ENCODE measurements at regions not wholly inside any gene's neighbourhood (a gene's known extent, or its start where the extent isn't known, plus 50 kb on each side); places are given as distances from the start of the nearest gene placed in this dataset. TPM values are rescaled to one million over a fixed set of nuclear protein-coding genes. Genes with fewer than 3 reads are reported as not detected.
"Not testable (repeated sequence)": the region's sequence is repeated elsewhere in the genome, so short reads cannot be mapped to it uniquely, and the experiment has no call there.

DNA sequence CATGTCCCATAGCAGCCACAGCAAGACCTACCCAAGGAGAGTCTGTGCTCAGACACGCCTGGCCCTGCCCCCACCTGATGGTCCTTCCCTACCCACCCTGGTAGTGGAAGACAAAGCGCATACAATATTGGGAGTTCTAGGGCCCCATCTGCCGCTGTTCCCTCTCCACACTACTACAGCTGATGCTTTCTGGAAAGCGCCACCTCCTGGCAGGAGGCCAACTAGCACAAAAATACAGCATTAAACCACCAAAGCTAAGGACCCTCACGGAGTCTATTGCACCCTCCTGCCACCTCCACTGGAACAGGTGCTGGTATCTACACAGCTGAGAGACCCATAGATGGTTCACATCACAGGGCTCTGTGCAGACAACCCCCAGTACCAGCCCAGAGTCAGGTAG, 50.9 kb upstream of the IGFBP5 start:
- H3K27me3 ChIP-seq (replicated peaks in 1 of 4; ENCODE audit: control extremely low read depth in 1 of 4, control insufficient read depth in 3 of 4, insufficient read depth in 4 of 4, low read length in 3 of 4); H4K20me1 ChIP-seq (ENCODE audit: control insufficient read depth, insufficient read depth, low read length, poor library complexity, severe bottlenecking); H3K9me3 ChIP-seq (ENCODE audit: control extremely low read depth in 1 of 3, control insufficient read depth in 2 of 3, insufficient read depth in 1 of 3, low read length in 2 of 3); H3K4me1 Mint-ChIP-seq; POLR2A ChIA-PET; ATAC-seq (ENCODE audit: low read depth); H3K9me3 Mint-ChIP-seq (ENCODE audit: insufficient read depth); H3K4me3 Mint-ChIP-seq; H3K36me3 ChIP-seq (replicated peaks in 1 of 2; ENCODE audit: control extremely low read depth in 1 of 2, control insufficient read depth in 1 of 2, extremely low read depth in 1 of 2, insufficient read depth in 2 of 2, low read length in 1 of 2); H3K4me2 ChIP-seq (replicated peaks; ENCODE audit: low read depth, low read length, poor library complexity, severe bottlenecking); H2AFZ ChIP-seq (ENCODE audit: insufficient read depth, low read depth, low read length, poor library complexity, severe bottlenecking); H3K4me3 ChIP-seq (ENCODE audit: control extremely low read depth in 1 of 5, extremely low read depth in 1 of 5, insufficient read depth in 1 of 5, low read depth in 2 of 5, low read length in 4 of 5); H3K79me2 ChIP-seq (ENCODE audit: control insufficient read depth, insufficient read depth, low read length); H3K27ac ChIP-seq (ENCODE audit: low read length in 2 of 2); DNase-seq; CTCF ChIA-PET; H3K4me1 ChIP-seq (ENCODE audit: control insufficient read depth in 2 of 2, insufficient read depth in 2 of 2, low read length in 2 of 2); intact Hi-C loops (cut with micrococcal nuclease); H3K27ac Mint-ChIP-seq; H3K9ac ChIP-seq (ENCODE audit: low read length): not testable (repeated sequence)
- H3K27me3 Mint-ChIP-seq, result peaks cover 31% of the 10 kb centered on the region
- WGBS (ENCODE audit: insufficient coverage), result 96% methylated on average over 5 of the region's 5 CpGs

DNA sequence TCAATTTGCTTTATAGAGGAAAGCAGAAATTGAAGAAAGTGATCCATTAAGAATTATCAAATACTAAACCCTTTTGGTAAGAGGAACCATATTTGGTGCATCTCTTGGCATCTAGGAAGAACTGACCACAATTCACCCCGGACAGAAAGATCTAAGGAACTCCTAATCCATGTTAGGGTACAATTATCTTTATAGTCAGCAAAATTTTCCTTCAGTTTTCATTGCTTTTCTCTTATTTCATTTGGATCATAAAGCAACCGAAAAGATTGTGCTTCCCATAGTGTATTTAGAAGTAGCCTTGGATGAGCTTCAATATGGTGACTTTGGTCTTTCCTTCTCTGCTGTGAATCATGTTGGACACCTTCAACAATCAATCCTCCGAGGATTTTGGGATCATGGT, 50.1 kb upstream of the IGFBP5 start:
- ATAC-seq (ENCODE audit: low read depth) (no peak), DNase-seq (no peak)
- Mint-ChIP-seq H3K4me1 (no peaks in the 10 kb centered on the region), H3K27ac (no peak overlapping the region), H3K4me3 (no peak overlapping the region), H3K9me3 (ENCODE audit: insufficient read depth) (peaks cover 2% of the 10 kb centered on the region), H3K27me3 (peaks cover 36% of the 10 kb centered on the region)
- Histone ChIP-seq H3K9me3 (ENCODE audit: control extremely low read depth in 1 of 3, control insufficient read depth in 2 of 3, insufficient read depth in 1 of 3, low read length in 2 of 3) (no peaks in the 10 kb centered on the region), H3K27ac (ENCODE audit: low read length in 2 of 2) (no peak overlapping the region), H3K27me3 (replicated peaks in 1 of 4; ENCODE audit: control extremely low read depth in 1 of 4, control insufficient read depth in 3 of 4, insufficient read depth in 4 of 4, low read length in 3 of 4) (peaks cover 0 to 4% (median 0%) of the 10 kb centered on the region in 4 experiments), H3K9ac (ENCODE audit: low read length) (no peak overlapping the region), H3K4me1 (ENCODE audit: control insufficient read depth in 2 of 2, insufficient read depth in 2 of 2, low read length in 2 of 2) (no peaks in the 10 kb centered on the region), H4K20me1 (ENCODE audit: control insufficient read depth, insufficient read depth, low read length, poor library complexity, severe bottlenecking) (no peaks in the 10 kb centered on the region), H3K4me2 (replicated peaks; ENCODE audit: low read depth, low read length, poor library complexity, severe bottlenecking) (no peak overlapping the region), H3K4me3 (ENCODE audit: control extremely low read depth in 1 of 5, extremely low read depth in 1 of 5, insufficient read depth in 1 of 5, low read depth in 2 of 5, low read length in 4 of 5) (no peak overlapping the region), H2AFZ (ENCODE audit: insufficient read depth, low read depth, low read length, poor library complexity, severe bottlenecking) (no peak overlapping the region), H3K79me2 (ENCODE audit: control insufficient read depth, insufficient read depth, low read length) (no peaks in the 10 kb centered on the region), H3K36me3 (replicated peaks in 1 of 2; ENCODE audit: control extremely low read depth in 1 of 2, control insufficient read depth in 1 of 2, extremely low read depth in 1 of 2, insufficient read depth in 2 of 2, low read length in 1 of 2) (no peaks in the 10 kb centered on the region)
- TF ChIP-seq, protein P1, sequence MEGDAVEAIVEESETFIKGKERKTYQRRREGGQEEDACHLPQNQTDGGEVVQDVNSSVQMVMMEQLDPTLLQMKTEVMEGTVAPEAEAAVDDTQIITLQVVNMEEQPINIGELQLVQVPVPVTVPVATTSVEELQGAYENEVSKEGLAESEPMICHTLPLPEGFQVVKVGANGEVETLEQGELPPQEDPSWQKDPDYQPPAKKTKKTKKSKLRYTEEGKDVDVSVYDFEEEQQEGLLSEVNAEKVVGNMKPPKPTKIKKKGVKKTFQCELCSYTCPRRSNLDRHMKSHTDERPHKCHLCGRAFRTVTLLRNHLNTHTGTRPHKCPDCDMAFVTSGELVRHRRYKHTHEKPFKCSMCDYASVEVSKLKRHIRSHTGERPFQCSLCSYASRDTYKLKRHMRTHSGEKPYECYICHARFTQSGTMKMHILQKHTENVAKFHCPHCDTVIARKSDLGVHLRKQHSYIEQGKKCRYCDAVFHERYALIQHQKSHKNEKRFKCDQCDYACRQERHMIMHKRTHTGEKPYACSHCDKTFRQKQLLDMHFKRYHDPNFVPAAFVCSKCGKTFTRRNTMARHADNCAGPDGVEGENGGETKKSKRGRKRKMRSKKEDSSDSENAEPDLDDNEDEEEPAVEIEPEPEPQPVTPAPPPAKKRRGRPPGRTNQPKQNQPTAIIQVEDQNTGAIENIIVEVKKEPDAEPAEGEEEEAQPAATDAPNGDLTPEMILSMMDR (IDR thresholded peaks at IDR 0.05), result no peak
- TF ChIP-seq EZH2 (IDR thresholded peaks at IDR 0.05; ENCODE audit: borderline replicate concordance, insufficient read depth, low read depth, low read length, poor library complexity, severe bottlenecking), result no peak
- ChIA-PET POLR2A (no interaction called here), CTCF (no interaction called here)
- intact Hi-C loops (cut with micrococcal nuclease), result no loop called here
- no CpG with 5 or more reads among the region's 3 CpGs for WGBS (ENCODE audit: insufficient coverage)

Small RNA genes lying in the stretch of these regions (small RNA-seq; reads per million reads assigned to genes)
- gene RNA5SP120 (ENCODE audit: insufficient read length, low read depth, low replicate concordance), result not detected

All from B cell (primary cell).